ENCODE measurements at regions not wholly inside any gene's neighbourhood (a gene's known extent, or its start where the extent isn't known, plus 50 kb on each side); places are given as distances from the start of the nearest gene placed in this dataset.
"Not testable (repeated sequence)": the region's sequence is repeated elsewhere in the genome, so short reads cannot be mapped to it uniquely, and the experiment has no call there.

DNA sequence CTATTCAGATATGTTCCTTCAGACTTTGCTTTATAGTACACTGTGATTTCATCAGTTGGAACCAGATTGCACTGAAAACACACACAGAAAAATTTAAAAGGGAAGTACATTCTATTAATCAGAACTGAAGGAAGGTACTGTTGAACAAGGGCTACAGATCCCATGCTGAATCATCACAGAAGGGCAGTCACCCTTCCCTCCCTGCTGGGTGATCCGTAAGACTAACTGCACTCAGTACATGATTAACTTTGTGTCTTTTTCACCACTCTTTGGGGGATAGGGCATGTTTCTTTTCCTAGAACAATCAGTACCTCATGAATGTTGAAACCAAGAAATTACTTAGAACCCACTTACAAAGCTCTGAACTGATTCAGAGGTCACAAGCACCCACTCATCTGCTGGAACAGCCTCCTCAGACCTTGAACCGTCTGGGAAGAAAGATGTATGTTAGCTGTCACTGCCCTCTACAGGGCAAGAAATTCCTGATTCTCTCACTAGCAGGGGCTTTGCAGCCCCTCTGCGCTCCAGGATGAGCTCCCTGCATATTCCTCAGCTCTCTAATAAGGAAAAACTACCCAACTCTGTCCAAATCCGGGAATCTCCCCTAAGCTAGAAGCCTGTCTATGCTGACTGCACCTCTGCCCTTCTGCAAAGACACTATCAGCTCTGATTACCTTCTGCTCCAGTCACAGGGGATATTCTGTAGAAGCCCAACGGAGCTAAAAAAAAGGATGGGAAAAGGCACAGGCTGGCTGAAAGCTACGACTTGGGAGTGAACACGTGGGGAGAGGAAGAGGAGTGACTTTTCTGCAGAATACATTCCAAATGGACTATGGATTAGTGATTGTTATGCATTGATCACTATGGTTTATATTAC lies 51.0 kb downstream of the IARS1 start:
- DNase-seq = peak; percentile 13

DNA sequence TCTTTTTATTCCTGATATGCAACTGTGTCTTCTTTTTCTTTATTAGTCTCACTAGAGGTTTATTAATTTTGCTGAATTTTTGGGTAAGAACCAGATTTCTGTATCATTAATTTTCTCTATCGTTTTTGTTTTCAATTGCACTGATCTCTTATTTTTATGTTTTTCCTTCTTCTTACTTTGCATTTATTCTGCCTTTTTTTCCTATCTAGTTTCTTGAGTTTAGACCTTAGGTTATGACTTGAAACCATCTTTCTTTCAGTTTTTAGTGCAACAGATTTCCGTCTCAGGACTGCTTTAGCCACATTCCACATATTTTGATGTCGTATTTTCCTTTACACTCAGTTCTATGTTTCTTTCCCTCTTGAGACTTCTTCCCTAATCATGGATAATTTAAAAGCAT lies 56.6 kb downstream of the IARS1 start:
- no peak for DNase-seq

DNA sequence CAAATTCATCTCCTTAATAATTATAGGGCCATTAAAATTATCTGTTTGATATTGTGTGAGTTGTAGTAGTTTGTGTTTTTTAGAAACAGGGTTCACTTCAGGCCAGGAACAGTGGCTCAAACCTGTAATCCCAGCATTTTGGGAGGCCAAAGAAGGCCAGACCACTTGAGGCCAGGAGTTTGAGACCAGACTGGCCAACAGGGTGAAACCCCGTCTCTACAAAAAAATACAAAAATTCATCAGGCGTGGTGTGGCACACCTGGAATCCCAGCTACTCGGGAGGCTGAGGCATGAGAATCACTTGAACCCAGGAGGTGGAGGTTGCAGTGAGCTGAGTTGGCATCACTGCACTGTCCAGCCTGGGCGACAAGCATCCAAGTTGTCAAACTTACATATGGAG lies 57.0 kb downstream of the IARS1 start:
- DNase-seq = no peak

DNA sequence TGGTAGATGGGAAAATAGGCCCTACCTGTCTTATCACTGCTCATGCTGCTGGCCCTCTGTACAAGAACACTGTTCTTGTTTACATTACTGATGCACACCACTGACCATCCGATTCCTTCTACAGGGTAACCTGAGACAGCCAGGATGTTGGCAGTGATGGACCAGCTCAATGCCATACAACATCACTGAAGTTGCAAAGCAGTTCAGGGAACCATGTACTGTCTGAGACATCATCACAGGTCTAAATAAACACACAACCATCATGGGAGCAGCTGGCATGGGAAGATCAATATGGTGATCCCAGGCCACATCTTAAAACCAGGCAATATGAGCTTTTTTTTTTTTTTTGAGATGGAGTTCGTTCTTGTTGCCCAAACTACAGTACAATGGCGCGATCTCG lies 59.0 kb downstream of the IARS1 start:
- no peak for DNase-seq

DNA sequence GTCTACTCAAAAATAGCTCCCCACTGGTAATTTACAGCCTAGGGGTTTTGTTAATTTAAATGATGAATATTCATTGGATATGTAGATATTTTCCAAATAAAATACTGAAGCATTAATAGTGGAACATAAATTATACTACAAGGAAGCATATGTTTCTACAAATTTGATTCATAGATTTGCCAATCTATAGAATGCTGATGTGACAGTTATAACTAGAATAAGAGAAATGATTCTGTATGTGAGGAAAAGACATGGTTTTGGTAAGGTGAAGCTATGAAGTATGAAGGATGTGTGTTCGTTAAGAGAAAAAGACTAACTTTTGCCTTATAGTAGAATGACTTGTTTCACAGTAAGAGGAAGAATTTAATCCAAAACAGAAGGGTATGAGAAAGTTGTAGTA lies 61.3 kb downstream of the IARS1 start:
- DNase-seq = no peak

DNA sequence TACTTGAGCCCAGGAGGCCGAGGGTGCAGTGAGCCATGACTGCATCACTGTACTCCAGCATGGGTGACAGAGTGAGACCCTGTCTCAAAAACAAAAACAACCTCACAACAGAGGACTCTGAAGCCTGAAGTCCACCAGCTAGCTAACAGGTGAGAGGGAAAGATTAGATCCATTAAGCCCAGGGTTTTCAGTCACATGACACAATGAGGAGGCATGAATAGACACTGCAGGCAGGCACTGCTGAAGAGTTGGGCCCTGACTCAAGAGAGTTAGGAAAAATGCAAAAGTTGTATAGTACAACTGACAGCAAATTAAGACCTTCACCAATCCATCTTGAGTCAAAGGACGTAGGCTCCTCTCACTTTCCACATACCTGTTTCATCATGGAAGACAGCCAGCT lies 64.9 kb downstream of the IARS1 start:
- DNase-seq = no peak

DNA sequence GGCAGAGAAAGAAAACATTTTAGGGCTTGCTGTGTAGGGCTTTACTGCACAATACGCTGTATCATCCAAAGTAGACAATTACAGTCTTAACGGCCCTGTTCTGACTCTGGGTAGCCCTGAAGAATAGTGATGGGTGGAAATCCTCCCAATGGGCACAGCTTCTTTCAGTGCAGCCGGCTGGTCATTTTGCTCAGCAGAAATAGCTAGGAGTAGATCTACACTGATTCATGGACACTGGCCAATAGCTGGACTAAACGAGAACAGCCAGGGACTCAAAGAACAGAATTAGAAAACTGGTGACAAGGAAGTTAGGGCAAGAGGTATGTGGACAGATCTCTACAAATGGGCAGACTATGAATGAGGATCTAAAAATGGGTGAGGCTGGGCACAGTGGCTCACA lies 69.3 kb downstream of the IARS1 start:
- no peak for DNase-seq

DNA sequence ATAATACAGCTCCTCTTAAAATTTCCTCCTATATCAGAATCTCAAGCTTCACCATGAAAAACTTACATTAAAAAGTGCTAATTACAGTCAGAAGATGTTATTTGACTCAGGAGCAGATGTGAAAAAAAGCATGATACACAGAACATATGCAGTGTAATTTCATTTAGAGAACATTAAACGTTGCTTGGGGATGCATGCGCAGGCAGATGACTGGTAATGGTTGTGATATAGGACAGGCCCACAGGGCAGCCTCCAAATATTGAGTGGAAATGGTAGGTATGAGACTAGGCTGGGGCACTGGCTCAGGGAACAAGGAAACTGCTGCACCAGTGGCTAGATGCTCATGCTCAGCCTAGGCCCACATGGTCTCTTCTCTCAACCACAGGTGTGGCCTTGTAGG lies 69.7 kb downstream of the IARS1 start:
- no peak for DNase-seq

DNA sequence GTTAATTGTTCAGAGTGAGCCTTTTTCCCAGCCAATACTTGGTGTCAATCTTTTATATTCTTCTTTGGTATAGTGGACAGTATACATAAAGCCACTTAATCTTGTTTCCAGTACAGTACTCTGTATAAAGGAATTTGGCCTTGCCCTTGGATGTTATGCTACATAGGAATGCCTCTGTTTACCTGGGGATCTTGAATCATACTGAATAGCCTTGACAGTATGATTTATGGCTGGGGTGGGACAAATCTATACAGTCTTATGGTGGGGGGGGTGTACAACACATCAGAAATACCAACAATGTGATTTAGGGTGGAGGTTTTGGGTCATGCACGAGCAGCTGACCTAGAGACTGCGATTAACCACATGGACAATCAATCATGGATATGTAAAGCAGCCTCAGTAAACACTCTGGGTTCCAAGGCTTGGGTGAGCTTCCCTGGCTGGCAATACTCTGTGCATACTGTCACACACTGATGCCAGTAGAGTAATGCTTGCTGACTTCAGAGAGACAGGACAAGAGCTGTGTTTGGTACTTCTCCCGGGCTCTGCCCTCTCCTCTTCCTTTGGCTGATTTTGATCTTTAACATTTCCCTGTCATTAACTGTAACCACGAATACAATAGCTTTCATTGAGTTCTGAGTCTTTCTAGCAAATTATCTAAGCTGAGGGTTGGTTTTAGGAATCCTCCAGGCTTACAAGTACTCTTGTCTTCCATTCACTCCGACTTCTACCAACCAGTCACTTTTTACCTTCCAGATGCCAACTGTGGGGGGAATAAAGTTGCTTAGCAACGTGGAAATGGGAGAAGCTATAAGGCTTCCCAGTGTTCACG lies 84.6 kb downstream of the IARS1 start:
- no peak for DNase-seq

DNA sequence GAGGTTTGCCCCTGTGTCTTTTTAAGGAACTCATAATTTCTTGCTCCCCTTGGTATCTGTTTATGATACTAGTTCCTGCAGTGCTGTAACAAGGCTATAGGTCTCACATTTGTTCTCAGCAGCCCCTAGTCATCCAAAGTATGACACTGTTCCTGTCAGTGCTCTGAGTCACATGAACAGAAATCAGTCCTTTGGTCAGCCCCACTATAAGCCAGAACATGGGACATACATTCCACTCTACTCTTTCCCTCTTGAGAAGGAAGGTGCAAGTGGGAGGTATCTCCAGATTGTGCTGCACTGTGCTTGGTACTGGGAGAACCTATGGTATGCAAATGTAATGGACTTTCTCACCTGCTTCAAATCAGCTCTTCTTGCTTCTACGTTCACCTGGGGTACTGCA lies 87.0 kb downstream of the IARS1 start:
- no peak for DNase-seq

DNA sequence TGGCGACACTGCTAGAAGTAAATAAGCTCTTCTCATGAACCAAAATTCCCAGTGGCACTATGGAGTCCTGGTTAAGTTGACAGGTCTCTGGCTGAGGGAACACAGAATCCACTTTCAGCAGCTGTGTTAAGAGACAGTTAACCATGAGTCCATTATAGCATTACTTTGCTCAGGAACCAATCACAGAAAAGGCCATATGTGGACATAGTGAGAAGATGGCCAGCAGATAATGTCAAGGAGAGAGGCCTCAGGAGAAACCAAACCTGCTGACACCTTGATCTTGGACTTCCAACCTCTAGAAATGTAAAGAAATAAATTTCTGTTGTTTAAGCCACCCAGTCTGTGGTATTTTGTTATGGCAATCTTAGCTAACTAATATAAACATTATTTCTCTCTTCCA lies 88.7 kb upstream of the SPTLC1 start:
- DNase-seq = not testable (repeated sequence)

DNA sequence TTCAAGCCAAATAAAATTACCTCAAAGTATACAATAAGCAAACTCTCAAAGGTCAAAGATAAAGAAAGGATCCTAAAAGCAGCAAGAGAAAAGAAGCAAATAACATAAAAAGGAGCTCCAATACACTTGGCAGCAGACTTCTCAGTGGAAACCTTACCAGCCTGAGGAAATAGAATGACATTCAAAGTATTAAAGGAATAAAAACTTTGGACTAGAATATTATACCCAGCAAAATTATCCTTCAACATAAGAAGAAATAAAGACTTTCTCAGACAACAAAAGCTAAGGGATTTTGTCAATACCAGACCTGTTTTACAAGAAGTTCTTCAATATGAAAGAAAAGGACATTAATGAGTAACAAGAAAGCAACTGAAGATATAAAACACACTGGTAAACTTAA lies 83.0 kb upstream of the SPTLC1 start:
- not testable (repeated sequence) for DNase-seq

DNA sequence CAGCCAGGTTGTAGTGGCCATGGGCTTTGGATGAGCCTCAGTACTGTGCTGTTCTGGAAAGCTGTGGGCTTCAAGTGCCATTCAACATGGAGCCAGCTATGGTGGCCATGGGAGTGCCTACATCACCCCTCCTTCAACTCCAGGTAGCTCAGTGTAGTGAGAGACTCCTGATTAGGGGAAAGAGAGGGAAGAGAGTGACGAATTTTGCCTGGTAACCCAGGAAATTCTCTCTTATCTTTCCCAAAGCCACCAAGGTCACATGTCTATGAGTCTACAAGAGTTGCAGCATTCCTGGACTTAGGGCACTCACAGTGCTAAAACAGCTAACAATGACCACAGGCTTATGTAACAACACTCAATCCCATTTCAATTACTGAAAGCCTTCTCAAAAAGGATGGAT lies 81.7 kb upstream of the SPTLC1 start:
- DNase-seq = no peak

DNA sequence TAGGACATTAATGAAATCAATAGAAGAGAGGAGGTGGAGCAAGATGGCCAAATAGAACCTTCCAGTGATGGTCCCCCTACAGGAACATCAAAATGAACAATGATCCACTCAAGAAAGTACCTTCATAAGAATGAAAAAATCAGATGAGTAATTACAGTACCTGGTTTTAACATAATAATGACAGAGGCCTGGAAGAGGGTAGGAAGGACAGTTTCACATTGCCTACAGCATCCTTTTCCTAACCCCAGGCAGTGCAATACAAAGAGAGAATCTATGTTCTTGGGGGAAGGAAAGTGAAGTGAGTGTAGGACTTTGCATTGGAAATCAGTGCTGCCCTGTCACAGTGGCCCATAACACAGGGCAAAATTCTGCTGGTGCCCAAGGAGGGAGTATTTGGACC lies 81.2 kb upstream of the SPTLC1 start:
- DNase-seq = no peak

DNA sequence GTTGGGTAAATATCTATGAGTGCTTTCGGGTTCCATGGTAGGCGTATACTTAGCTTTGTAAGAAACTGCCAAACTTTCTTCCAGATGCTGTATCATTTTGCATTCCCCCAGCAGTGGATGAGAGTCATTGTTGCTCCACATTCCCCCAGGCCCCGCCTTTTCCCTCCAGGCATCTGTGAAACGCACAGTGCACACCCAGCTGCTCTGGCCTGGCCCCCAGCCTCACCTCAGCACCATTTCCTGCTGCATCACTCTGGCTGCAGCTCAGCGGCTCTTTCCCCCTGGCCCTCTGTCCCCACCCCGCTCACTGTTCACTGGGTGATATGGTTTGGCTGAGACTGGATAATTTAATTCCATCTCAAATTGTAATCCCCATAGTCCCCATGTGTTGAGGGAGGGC lies 76.6 kb upstream of the SPTLC1 start:
- DNase-seq = peak; percentile 17

DNA sequence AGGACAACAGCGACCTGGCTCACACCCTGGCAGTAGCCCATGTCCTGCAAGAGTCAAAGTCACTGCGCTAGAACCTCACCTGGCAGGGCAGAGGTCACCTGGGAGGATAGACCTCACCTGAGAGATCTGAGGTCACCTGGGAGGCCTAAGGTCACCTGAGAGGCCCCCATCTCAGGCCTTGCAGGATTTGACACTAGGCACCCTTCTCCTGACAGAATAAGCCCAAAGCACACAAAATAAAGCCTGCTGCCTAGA lies 75.2 kb upstream of the SPTLC1 start:
- no peak for DNase-seq

DNA sequence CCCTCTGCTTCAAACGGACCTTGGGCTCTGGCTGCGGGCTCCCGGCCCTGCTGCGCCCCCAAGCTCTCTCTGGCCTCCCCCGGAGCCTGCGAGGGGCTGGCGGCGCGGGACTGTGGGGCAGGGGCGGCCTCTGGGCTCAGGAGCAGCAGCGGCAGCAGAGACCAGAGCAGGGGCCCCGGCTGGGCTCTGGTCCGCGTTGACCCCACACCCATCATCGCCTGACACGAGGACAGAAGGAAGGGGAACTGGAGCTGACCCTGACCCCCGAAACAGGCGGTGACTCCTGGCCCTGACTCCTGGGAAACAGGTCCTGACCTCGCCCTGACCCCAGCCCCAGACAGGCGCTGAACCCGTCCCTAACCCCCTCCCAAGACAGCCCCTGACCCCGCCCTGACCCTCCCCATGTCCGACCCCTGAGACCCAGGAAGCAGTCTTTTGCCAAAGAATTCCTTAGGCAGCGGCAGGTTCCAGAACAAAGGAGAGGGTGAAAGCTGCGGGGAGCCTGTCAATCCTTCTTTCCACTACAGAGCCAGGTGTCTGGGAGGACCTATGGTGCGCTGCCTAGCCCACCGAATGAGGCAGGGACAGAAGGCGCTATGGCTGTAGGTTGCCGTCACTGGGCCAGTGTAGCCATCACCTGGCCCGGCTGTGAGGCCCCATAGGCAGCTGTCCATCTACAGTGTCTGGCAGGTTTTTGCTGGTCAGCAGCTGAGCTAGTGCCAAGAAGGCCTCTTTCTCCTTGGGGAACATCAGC lies 74.7 kb upstream of the SPTLC1 start:
- no peak for DNase-seq

DNA sequence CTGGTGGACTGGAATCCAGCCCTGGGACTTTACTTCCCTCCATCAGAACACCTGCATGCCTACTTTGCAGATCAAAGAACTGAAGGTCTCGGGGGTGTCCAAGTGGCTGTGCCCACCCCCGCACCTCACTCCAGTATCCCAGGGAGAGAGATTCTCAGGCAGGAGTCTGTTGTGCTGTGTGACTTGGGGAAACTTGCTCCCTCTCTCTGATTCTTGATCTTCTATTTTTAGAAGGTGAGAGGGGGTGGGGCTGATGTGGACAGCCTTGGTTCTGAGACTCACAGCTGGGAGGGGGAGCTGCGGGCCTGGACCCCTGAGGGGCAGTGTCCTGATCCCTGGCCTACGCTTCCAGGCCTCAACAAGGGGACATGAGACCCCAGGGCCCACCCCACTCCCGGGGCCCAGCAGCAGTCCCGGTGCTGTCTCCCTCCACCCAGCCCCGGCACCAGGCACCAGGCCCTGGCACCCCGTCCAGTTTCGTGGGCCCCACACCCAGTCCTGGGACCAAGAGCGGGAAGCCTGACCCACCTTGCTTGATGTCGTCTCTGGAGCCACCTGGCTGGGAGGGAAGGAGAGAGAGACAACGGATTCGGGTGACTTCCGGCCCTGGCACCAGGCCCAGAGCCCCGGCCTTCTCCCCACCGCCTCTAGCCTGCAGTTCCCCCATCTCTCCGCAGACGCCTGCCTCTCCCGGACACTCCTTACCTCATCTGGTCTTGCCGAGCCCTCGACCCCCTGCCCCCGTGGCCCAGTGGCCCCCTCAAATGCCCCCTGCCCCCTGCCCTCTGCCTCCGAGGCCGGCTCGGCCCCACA lies 74.0 kb upstream of the SPTLC1 start:
- DNase-seq = peak; percentile 46

DNA sequence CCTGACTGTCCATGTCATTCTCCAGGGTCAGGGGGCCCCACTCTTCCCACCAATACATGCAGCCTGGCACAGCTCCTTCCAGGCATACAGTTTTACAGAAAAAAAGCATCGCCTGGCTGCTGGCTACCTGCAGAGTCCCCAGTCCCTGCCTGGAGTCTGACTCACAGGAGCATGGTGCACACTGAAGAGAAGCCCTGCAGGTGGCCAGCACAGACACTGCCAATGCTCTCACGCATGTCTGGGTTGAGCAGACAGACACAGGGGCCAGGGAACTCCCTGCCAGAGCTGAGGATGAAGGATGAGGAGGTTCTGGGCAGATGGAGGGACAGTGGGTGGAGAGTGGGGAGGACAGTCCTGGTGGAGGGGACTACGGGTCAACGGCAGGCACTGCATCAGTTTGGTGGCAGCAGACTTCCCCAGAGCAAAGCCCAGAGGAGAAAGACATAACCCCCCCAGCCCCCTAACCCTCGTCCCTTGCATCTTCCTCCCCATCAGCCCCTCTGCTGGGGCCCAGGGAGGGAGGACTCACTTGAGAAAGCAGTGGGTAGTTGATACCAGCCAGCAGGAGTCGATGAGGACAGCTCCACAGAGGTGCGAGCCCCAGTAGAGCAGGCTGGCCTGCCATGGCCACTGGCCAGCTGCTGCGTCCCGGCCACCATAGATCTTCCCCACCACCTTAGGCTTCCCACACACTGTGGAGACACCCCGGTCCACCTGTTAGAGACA lies 72.9 kb upstream of the SPTLC1 start:
- DNase-seq = no peak

DNA sequence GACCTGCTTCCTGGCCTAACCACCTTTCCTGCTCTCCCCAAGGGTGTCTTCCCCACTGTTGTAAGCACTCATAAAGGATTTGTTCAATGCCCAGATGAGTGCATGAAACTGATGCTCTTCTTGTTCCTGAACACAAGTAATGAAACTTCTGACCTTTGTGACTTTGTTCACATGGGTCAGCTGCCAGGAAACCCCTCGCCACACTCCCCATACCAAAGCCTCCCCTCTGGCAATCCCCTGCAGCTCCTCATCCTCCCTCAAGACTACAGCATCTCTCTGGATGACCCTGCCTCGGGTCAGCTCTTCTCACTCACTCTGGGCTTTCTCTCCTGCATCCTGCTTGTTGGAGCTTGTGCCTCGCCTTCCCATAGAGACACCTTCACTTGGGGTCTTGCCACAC lies 72.2 kb upstream of the SPTLC1 start:
- DNase-seq = no peak

DNA sequence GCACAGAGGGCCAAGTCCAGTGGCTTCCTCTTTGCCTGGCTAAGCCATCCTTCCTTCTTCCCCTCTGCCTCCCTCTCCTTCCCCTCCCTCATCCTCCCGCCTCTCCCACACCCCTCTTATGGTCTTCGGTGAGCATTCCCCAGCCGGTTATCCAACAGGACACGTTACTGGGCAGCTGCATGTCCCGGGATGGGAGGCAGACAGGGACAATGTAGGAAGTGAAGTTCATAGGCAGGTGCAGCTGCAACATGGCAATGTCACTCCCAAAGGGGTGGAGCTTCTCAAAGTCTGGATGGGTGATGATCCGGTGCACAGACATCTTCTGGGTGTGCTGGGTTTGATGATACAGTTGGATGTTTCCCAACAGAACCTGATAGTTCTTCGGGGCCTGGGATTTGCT lies 71.4 kb upstream of the SPTLC1 start:
- no peak for DNase-seq

DNA sequence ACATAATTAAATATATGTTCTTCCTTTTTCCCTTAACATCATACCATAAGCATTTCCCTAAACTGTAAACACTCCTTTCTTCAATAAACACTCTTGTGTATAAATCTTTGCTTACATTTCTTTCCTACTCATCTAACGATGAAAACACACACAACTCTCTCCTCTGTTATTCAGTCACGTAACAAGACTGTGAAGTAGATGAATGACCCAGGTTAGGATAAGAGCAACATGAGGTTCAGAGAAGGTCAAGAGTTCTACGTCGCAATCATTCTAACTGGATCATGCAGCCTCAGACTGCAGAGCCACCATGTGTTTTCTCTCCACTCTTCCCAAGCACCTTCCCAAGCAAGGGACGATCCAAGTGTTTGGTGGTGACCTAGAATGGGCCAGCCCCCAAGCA lies 70.5 kb upstream of the SPTLC1 start:
- DNase-seq = no peak

All from tongue (tissue), 1 donor.